ENCODE measurements at regions not wholly inside any gene's neighbourhood (a gene's known extent, or its start where the extent isn't known, plus 50 kb on each side); places are given as distances from the start of the nearest gene placed in this dataset.
"Not testable (repeated sequence)": the region's sequence is repeated elsewhere in the genome, so short reads cannot be mapped to it uniquely, and the experiment has no call there.

GRCh38 chr1:238619652-238620051 is 728.9 kb upstream of the ZP4 start:
- Histone ChIP-seq H3K27me3 (ENCODE audit: low read depth) (no peaks in the 10 kb centered on the region), H3K9me3 (no peaks in the 10 kb centered on the region), H3K4me1 (no peaks in the 10 kb centered on the region), H3K36me3 (no peaks in the 10 kb centered on the region), H3K4me3 (no peak overlapping the region), H3K27ac (no peak overlapping the region)
- ATAC-seq: no peak
- DNase-seq: no peak
- intact Hi-C loops (cut with DNase I): no loop called here
- no peak for TF ChIP-seq CTCF (IDR thresholded peaks at IDR 0.05)

GRCh38 chr1:238611406-238611805 is 720.7 kb upstream of the ZP4 start:
- intact Hi-C loops (cut with DNase I): no loop called here
- H3K4me1 ChIP-seq: no peaks in the 10 kb centered on the region
- H3K27ac ChIP-seq: no peak overlapping the region
- H3K36me3 ChIP-seq: no peaks in the 10 kb centered on the region
- no peaks in the 10 kb centered on the region for H3K27me3 ChIP-seq (ENCODE audit: low read depth)
- H3K4me3 ChIP-seq: no peak overlapping the region
- no peak for DNase-seq
- no peak for TF ChIP-seq CTCF (IDR thresholded peaks at IDR 0.05)
- no peak for ATAC-seq
- no peaks in the 10 kb centered on the region for H3K9me3 ChIP-seq

GRCh38 chr1:238608144-238608543 is 717.4 kb upstream of the ZP4 start:
- Histone ChIP-seq H3K36me3 (no peaks in the 10 kb centered on the region), H3K27me3 (ENCODE audit: low read depth) (no peaks in the 10 kb centered on the region), H3K27ac (no peak overlapping the region), H3K9me3 (no peaks in the 10 kb centered on the region), H3K4me3 (no peak overlapping the region), H3K4me1 (no peaks in the 10 kb centered on the region)
- TF ChIP-seq CTCF (IDR thresholded peaks at IDR 0.05): no peak
- no peak for DNase-seq
- intact Hi-C loops (cut with DNase I): no loop called here
- ATAC-seq: no peak

- TF ChIP-seq CTCF (IDR thresholded peaks at IDR 0.05): no peak
- no peaks in the 10 kb centered on the region for H3K4me1 ChIP-seq
- no peak overlapping the region for H3K27ac ChIP-seq
- H3K27me3 ChIP-seq (ENCODE audit: low read depth): no peaks in the 10 kb centered on the region
- no peaks in the 10 kb centered on the region for H3K9me3 ChIP-seq
- no peaks in the 10 kb centered on the region for H3K36me3 ChIP-seq
- intact Hi-C loops (cut with DNase I): no loop called here
- DNase-seq (no peak), ATAC-seq (no peak)
- H3K4me3 ChIP-seq: no peak overlapping the region
These were observed 716.2 kb upstream of the ZP4 start for GRCh38 chr1:238606896-238607295.

GRCh38 chr1:238606457-238606856 is 715.7 kb upstream of the ZP4 start:
- H3K27ac ChIP-seq: no peak overlapping the region
- no peak for ATAC-seq
- no peak for TF ChIP-seq CTCF (IDR thresholded peaks at IDR 0.05)
- H3K4me1 ChIP-seq: no peaks in the 10 kb centered on the region
- no peak for DNase-seq
- intact Hi-C loops (cut with DNase I): no loop called here
- no peaks in the 10 kb centered on the region for H3K27me3 ChIP-seq (ENCODE audit: low read depth)
- no peak overlapping the region for H3K4me3 ChIP-seq
- H3K9me3 ChIP-seq: no peaks in the 10 kb centered on the region
- no peaks in the 10 kb centered on the region for H3K36me3 ChIP-seq

- no peaks in the 10 kb centered on the region for H3K27me3 ChIP-seq (ENCODE audit: low read depth)
- H3K9me3 ChIP-seq: no peaks in the 10 kb centered on the region
- no peak overlapping the region for H3K27ac ChIP-seq
- no peak overlapping the region for H3K4me3 ChIP-seq
- no peaks in the 10 kb centered on the region for H3K4me1 ChIP-seq
- no peak for DNase-seq
- H3K36me3 ChIP-seq: no peaks in the 10 kb centered on the region
- ATAC-seq: no peak
- intact Hi-C loops (cut with DNase I): no loop called here
- TF ChIP-seq CTCF (IDR thresholded peaks at IDR 0.05): no peak
These were observed 713.6 kb upstream of the ZP4 start for GRCh38 chr1:238604357-238604756.

- DNase-seq; H3K27ac ChIP-seq; H3K4me1 ChIP-seq; H3K9me3 ChIP-seq; ATAC-seq; H3K27me3 ChIP-seq (ENCODE audit: low read depth); intact Hi-C loops (cut with DNase I); H3K36me3 ChIP-seq; H3K4me3 ChIP-seq: not testable (repeated sequence)
These were observed 710.9 kb upstream of the ZP4 start for GRCh38 chr1:238601604-238602003.

Measured in lower lobe of right lung (tissue), 2 donors.